Transverse colon (tissue), 4 donors: ENCODE measurements at regions not wholly inside any gene's neighbourhood (a gene's known extent, or its start where the extent isn't known, plus 50 kb on each side); places are given as distances from the start of the nearest gene placed in this dataset.

Experiments
- DNase-seq: peaks from one replicate; pipeline ENCODE4 v3.0.0-alpha.2; 2019
- H3K27ac ChIP-seq, 4 donors: fragments of 200-600 bp; sonication (generic); 2 replicates each; pipeline ENCODE4 v1.5.1; 2016 to 2018; ENCODE audit warnings: inconsistent platforms in 4 of 4
- H3K27me3 ChIP-seq: fragments of 200-600 bp; sonication (generic); 2 replicates; pipeline ENCODE4 v1.5.1; 2017; ENCODE audit warnings: inconsistent platforms
- H3K36me3 ChIP-seq, 4 donors: fragments of 200-600 bp; sonication (generic); 2 replicates each; pipeline ENCODE4 v1.5.1; 2017 to 2019; ENCODE audit warnings: inconsistent platforms in 4 of 4
- H3K4me1 ChIP-seq, 4 donors: fragments of 200-600 bp; sonication (generic); 2 replicates each; pipeline ENCODE4 v1.5.1; 2017 to 2020; ENCODE audit warnings: inconsistent platforms in 4 of 4
- H3K4me3 ChIP-seq, 4 donors: fragments of 200-600 bp; sonication (generic); 1 replicate in 1 of 4; 2 replicates in 3 of 4; pipeline versions ENCODE4 v1.5.1 to v1.6.1; 2017 to 2019; ENCODE audit warnings: inconsistent platforms in 4 of 4
- H3K9me3 ChIP-seq, 2 donors: fragments of 200-600 bp; sonication (generic); 2 replicates each; pipeline ENCODE4 v1.5.1; 2017 to 2019; ENCODE audit warnings: inconsistent platforms in 2 of 2
- CTCF ChIP-seq, 5 experiments: fragments of 200-600 bp in 3 of 5; fragments of 450-650 bp in 2 of 5; sonication (generic) in 3 of 5; IDR thresholded peaks; 1 replicate in 2 of 5; 2 replicates in 3 of 5; pipeline ENCODE4 v1.5.1; 2016 to 2017; ENCODE audit warnings: antibody characterized with exemption in 5 of 5, inconsistent platforms in 3 of 5, mild to moderate bottlenecking in 2 of 5, moderate library complexity in 1 of 5
- EP300 ChIP-seq: sonication (generic); formaldehyde crosslinking; IDR thresholded peaks from one replicate; pipeline ENCODE4 v1.6.1; 2017; ENCODE audit warnings: antibody characterized with exemption, low read depth
- POLR2A ChIP-seq: fragments of 450-650 bp; IDR thresholded peaks from one replicate; pipeline ENCODE4 v1.6.1; 2016; ENCODE audit warnings: antibody characterized with exemption, mild to moderate bottlenecking, moderate library complexity
- POLR2AphosphoS5 ChIP-seq, 3 donors: sonication (generic); formaldehyde crosslinking; IDR thresholded peaks; one replicate each; pipeline ENCODE4 v1.6.1; 2016; ENCODE audit warnings: antibody characterized with exemption in 3 of 3
- WGBS, 2 donors: methylation state at CpG; one replicate each; pipeline ENCODE4 v1.1.5; 2018; ENCODE audit warnings: low coverage in 1 of 2; 5-methylcytosine and 5-hydroxymethylcytosine counted together
- in situ Hi-C, 4 donors: fragments of 200-750 bp; cut with MboI; loops; one replicate each; pipeline versions ENCODE4 v1.15.0 to v1.15.1; 2017; ENCODE audit warnings: low sequenced_read_pairs in 3 of 4, low pct_ligation_motif_present in 1 of 4, low pct_unique_long_range_greater_than_20kb in 1 of 4
- intact Hi-C: fragments of 100-400 bp; cut with DNase I; formaldehyde crosslinking; loops from one replicate; pipeline ENCODE4 v1.15.1; 2023; ENCODE audit warnings: low total_unique reads

DNA sequence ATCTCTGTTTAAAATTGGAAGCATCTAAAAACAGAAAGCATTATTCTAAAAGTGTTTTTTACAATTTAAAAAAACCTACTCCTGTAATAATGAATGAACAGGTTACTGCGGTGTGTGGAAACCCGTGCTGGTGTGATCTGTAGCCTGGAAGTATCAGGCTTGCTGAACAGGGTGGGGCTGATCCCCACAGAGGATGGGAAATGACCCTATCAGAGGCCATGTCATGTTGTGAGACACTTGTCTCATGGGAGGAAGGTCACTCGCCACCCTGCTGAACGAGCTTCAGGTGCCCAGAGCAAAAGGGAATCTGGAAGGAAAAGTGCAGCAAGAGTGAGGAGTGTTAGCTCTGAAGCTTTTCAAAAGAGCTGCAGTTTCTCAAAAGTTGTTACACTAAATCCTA is 320.7 kb downstream of the RRAGC start:
- TF ChIP-seq POLR2A (no peak), POLR2AphosphoS5 (IDR thresholded peaks at IDR 0.05) (no peak), EP300 (no peak), CTCF (IDR thresholded peaks at IDR 0.05) (no peak)
- 50 to 60% methylated on average over 4 of the region's 4 CpGs for WGBS, 2 donors

DNA sequence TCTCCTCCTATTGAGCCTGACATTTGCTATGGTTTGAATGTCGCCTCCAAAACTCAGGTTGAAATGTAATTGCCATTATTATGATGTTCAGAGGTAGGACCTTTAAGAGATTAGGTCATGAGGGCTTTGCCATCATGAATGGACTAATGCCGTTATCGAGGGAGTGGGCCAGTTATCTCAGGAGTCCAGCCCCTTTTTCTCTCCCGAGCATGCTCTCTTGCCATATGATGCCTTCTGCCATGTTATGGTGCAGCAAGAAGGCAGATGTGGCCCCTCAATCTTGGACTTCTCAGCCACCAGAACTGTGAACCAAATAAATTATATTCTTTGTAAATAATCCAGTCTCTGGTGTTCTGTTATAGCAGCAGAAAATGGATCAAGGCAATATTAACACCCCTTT is 323.5 kb downstream of the RRAGC start:
- no peaks in the 10 kb centered on the region for H3K4me1 ChIP-seq
- H3K27ac ChIP-seq, result no peak overlapping the region
- H3K9me3 ChIP-seq, result no peaks in the 10 kb centered on the region
- no peaks in the 10 kb centered on the region for H3K36me3 ChIP-seq
- intact Hi-C loops (no loop called here), in situ Hi-C loops (no loop called here)
- no peak overlapping the region for H3K4me3 ChIP-seq
- TF ChIP-seq POLR2A, result no peak
- TF ChIP-seq CTCF (IDR thresholded peaks at IDR 0.05), result no peak
- TF ChIP-seq EP300, result no peak
- TF ChIP-seq POLR2AphosphoS5 (IDR thresholded peaks at IDR 0.05), result no peak
- H3K27me3 ChIP-seq, result peaks cover 17% of the 10 kb centered on the region
- no peak for DNase-seq
- 60 to 97% methylated on average over 1 to 4 of the region's 4 CpGs for WGBS, 2 donors

More for the DNA sequence above, 320.7 kb downstream of the RRAGC start:
- intact Hi-C loops (no loop called here), in situ Hi-C loops (no loop called here)
- H3K4me1 ChIP-seq, result no peaks in the 10 kb centered on the region
- no peaks in the 10 kb centered on the region for H3K36me3 ChIP-seq
- H3K9me3 ChIP-seq, result no peaks in the 10 kb centered on the region
- DNase-seq, result no peak
- no peak overlapping the region for H3K4me3 ChIP-seq
- H3K27me3 ChIP-seq, result peaks cover 17% of the 10 kb centered on the region
- H3K27ac ChIP-seq, result no peak overlapping the region

GRCh38 chr1:38534473-38534823 is 325.1 kb downstream of the RRAGC start:
- 60 to 80% methylated on average over 4 to 7 of the region's 7 CpGs for WGBS, 2 donors
- intact Hi-C loops, result no loop called here
- no peak for DNase-seq
- H3K4me3 ChIP-seq, result no peak overlapping the region
- TF ChIP-seq EP300 (no peak), POLR2AphosphoS5 (IDR thresholded peaks at IDR 0.05) (no peak), CTCF (IDR thresholded peaks at IDR 0.05) (no peak), POLR2A (no peak)
- H3K27me3 ChIP-seq, result peaks cover 17% of the 10 kb centered on the region
- H3K4me1 ChIP-seq, result no peaks in the 10 kb centered on the region
- in situ Hi-C loops, result no loop called here
- no peaks in the 10 kb centered on the region for H3K9me3 ChIP-seq
- H3K27ac ChIP-seq, result no peak overlapping the region
- no peaks in the 10 kb centered on the region for H3K36me3 ChIP-seq

DNA sequence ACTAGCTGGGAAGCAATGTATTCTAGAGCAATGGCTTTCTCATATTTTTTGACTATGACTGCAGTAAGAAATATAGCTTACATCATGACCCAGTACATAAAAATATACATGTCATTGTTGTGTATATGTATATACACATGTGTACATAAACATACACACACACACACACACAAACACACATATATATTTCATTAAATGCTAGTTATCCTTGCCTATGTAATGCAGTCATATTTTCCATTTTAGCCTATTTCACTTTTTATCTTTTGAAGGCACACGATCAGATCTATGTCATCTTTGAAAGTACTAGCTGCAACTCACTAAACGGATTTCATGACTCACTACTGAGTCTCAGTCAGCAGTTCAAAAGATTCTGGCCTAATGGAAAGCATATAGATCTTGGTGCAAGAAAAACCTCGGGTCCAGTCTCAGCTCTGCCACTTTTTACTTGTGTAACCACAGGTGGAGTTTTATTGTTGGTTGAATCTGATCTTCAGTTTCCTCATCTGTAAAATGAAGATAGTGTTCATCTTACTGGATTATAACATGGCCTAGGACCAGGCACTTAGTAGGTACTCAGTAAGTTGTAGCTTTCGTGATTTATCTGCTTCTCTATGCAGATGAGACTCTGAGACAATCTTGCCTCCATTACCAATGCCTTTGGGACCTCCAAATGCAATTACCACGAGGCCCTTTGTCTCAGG is 325.6 kb downstream of the RRAGC start:
- H3K36me3 ChIP-seq, result no peaks in the 10 kb centered on the region
- no peak overlapping the region for H3K4me3 ChIP-seq
- H3K27me3 ChIP-seq, result peaks cover 17% of the 10 kb centered on the region
- in situ Hi-C loops (no loop called here), intact Hi-C loops (no loop called here)
- H3K27ac ChIP-seq, result no peak overlapping the region
- no peaks in the 10 kb centered on the region for H3K9me3 ChIP-seq
- TF ChIP-seq CTCF (IDR thresholded peaks at IDR 0.05) (no peak), POLR2AphosphoS5 (IDR thresholded peaks at IDR 0.05) (no peak), EP300 (no peak), POLR2A (no peak)
- DNase-seq, result no peak
- 38 to 55% methylated on average over 4 to 5 of the region's 5 CpGs for WGBS, 2 donors
- H3K4me1 ChIP-seq, result no peaks in the 10 kb centered on the region
